ENCODE measurements at regions not wholly inside any gene's neighbourhood (a gene's known extent, or its start where the extent isn't known, plus 50 kb on each side); places are given as distances from the start of the nearest gene placed in this dataset.

DNA sequence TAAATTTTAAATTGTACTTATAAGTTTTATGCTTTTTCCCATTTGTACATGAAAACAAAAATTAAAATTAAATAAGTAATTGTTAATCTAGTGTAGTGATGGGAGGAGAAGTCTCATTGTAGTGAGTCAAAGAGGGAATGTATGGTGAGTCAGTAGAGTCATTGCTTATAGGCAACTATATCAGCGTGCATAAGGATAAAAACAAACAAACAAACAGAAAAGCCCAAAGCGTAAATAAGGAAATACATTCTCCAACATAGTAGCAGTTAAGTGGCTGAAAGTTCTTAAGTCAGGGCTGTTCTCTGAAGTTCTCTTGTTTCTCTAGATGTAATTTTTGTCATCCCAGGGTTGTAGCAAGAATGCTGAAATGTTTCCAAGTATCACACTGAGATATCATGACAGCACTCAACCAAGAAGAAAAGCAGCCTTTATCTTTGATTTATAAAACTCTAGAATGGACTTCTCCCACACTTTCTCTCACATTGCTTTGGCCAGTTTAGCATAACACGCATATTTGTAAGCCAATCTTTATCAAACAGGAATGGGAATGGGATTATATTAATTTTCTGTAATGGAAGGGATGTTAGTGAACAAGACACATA is 184.1 kb upstream of the TP63 start:
- CTCF ChIA-PET: no interaction called here
- POLR2A ChIA-PET: no interaction called here

DNA sequence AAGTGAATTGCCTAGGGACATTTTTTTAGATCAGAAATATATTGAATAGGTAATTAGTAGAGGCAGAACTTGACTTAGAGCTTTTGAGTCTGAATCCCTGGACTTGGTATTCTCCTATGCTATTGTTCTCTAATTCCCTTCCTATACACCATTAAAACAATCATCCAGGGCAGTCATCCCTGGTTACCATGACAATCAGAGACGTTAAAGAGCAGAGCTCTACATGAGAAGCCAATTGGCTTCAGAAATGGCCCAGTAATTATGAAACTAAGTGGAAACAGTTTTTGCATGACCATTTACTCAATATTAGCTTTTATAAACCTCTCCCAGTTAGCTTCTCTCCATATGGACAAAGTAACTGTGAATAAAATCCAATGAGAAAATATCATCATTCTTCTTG is 182.1 kb upstream of the TP63 start:
- POLR2A ChIA-PET: no interaction called here
- CTCF ChIA-PET: no interaction called here

DNA sequence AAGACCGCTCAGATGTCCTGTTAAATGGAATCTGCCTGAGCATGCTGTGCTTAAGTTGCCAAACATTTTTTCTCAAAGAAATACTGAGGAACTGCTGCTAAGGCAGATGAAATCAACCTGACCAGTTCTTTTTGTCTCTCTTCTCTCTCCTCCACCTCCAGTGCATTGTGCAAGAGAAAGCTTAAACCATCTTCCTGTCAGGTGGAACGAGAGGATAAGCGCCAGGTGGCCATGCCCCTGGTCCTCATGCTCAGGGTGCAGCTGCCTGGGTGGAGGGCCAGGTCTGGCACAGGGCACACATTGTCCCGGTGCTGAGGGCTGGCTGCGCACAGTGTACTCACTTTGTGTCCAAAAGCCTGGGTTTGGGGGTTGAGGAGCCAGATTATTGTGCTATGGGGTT is 176.2 kb upstream of the TP63 start:
- CTCF ChIA-PET: no interaction called here
- POLR2A ChIA-PET: no interaction called here

DNA sequence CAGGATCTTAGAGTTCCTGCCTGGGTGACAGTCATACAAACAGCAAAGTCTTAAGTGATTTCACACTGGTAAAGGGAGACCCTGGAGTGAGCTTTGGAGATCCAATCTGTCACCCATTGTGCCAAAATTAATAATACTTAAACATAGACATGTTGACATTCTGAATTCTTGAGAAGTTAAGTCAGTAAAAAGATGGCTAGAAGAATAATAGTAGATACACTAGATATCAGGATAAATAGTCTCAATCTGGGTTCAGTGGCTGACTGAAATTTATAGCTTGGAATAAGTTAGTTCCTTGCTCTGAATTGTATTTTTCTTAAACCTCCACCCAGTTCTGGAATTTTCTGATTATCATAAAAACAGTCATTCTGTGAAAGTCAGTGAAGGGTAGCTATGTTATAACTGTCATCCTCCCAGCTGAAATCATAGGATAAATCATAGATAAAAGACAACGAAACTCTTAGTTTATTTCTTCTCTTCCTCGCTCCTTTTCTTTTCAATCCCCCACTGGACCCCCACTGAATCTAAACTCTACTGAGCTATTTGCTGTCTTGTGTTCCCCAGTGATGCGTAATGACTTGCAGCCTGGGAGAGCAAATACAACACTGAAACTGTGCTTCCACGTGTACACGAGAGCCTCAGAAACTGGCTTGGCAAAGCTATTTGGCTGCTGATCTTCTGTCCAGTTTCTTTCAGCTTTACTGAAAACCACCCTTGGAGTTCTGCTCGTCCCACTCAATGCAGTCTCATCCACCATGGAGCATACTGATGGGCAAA is 175.4 kb upstream of the TP63 start:
- POLR2A ChIA-PET: no interaction called here
- CTCF ChIA-PET: no interaction called here

DNA sequence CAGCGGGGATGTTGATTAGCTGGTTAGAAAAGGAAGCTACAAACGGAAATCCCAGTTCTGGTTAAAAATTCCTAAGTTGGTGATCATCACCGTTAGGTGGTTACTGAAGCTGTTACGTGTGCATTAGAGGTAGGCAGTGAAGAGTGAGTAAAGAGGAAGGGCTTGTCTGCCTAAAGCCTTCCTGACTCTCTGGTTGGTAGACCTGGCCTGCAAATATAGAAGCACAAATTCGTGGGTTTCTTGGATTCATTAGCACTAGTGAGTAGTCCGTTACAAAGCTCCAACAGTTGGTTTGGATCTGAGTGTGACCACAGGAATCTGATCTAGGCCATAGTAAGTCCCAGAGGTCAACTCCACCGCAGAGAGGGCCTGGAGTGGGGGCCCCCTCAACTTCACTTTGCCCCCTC is 174.0 kb upstream of the TP63 start:
- ChIA-PET POLR2A (no interaction called here), CTCF (interaction anchor here (0.6 kb wide), 1 partner anchor 38 kb away, joined by 5 read pairs; no protein-coding TSS in a partner anchor)

DNA sequence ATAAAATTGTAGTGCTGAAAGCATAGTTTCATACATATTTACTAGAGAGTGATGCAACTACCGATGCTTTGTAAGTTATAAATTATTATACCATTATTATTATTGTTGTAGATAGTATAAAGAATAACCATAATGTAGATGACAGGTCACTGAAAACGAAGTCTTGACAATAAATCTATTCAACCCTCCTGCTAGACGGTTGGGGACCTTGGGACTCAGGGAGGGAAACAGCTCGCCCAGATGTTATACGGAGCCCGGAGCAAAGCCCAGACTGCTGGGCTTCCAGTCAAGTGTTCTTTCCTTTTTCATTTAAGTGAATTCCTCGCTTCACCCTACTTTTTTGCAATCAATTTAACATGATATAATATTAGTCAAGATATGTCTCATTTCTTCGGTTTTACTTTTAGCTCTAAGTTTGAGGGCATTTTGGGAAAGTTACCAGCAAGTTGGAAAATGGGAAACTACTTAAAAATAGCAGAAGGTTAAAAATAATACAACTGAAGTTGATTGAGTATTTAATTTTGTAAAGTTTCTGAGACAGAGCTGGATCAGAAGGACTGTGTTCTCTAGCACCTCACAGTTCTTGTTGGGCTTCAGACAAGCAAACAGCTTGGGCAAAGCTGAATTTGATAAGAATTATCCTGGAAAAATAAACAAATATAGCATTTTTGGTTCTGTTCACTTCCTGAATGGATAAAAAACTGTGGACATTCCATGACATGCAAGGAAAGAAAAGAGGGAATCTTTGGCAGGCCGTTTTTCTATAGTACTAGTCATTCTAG is 173.4 kb upstream of the TP63 start:
- POLR2A ChIA-PET: no interaction called here
- CTCF ChIA-PET: no interaction called here

DNA sequence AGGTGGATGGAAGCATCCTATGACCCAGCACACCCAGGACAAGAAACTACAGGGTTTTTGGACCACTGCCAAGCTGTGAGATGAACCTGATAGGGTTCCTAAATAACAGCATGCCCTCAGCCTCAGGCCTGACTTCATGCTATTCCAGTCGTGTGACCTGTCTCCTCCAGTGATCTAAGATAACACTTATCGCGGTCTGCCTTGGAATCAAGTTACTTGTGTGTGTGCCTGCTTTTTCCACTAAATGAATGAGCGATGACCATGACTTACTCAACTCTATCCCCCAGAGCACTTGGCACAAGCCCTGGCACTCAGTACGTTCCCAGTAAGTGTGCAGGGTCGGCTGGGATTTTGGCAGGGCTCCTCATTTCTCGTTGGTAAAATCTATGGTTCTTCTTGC is 172.7 kb upstream of the TP63 start:
- CTCF ChIA-PET: no interaction called here
- POLR2A ChIA-PET: no interaction called here

- ChIA-PET POLR2A (no interaction called here), CTCF (no interaction called here)
These were observed 172.0 kb upstream of the TP63 start for GRCh38 chr3:189459231-189459630.

DNA sequence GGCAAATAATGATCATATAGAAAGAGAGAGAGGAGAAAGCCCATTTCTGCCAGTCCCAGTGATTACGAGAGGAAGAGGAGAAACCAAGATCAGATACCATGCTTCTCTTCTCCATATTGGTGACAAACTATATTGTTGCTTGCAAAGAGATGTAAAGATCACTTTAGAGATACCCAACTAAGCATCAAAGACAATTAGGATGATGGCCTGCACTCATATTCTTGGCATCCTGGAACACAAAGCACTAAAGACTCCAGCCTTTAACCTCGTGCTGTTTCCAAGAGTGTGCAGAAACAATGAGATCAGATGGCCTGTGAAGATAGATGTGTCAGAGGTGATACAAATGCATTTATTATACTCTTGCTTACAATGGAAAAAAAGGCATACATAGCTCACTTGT is 170.7 kb upstream of the TP63 start:
- POLR2A ChIA-PET: no interaction called here

GRCh38 chr3:189464799-189465198 is 166.4 kb upstream of the TP63 start:
- ChIA-PET POLR2A (no interaction called here), CTCF (no interaction called here)

More for the DNA sequence above, 170.7 kb upstream of the TP63 start:
- CTCF ChIA-PET: no interaction called here

DNA sequence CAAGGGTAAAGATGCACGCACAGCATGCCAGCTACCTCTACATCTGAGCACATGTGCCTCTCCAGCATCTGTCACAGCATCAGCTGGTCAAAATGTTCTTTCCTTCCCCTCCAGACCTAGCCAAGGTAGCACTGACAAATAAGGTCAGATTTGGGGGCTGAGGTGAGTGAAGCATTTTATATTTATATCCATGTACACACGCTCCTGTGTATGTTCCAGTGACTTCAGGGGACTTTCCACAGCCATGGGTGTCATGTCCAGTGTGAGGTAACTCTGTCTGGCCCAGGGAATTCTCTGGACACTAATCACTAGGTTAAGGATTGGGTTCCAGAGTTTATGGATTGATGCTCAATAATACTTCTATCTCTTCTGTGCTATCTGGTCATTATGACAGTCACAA is 165.2 kb upstream of the TP63 start:
- ChIA-PET CTCF (no interaction called here), POLR2A (no interaction called here)

DNA sequence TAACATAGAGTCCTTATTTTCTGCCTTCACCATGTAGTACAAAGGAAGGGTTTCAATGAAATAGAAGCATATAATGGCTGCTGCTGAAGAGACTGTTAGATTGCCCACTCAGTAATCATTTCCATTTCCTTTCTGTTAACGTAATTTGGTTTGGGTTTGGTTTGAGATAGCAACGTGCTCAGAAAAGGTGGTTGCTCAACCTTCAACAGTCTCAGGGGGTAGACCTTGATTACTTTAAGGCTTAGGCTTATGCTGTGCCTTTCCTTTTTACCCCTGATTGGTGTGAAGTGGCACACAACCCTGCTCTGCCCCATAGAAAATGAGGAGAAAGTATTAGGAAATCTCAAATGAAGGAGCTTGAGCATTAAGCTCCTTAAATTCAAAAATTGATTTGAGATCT is 163.7 kb upstream of the TP63 start:
- CTCF ChIA-PET: no interaction called here
- POLR2A ChIA-PET: no interaction called here

DNA sequence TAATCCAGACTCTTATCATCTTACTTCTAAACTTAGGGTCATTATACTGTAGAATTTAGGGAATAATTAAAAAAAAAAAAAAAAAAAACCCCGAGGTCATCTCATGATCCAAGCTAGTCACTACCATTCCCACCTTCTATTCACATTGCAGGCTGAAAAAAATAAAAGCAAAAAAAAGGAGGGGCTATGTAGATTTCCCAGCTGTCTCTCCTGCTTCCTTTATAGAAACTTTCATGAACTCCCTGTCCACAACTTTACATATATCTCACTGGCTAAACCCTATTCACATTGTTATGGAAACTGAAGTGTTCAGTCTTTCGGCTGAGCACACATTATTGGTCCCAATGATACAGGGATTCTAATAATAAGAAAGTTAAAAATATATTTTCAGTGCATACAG is 156.2 kb upstream of the TP63 start:
- POLR2A ChIA-PET: no interaction called here

DNA sequence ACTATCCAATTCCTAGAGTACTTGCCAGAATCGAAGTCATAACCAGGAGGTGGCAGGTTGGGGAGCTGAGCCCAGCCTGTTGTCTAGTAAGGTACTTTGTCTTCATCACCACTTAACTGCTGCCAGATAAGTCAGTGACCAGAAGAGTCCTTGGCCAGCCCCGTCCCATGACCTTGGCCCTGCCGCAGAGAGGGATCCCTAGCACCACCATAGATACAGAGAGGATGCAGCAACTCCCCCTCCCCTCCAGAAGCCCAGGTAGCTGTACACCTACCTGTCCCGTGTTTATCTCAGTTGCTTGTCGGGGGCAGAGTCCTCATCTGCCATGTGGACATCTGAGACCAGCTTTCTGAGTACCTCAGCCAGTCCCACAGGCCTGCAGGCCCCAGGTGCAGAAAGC is 153.6 kb upstream of the TP63 start:
- CTCF ChIA-PET: no interaction called here
- POLR2A ChIA-PET: no interaction called here

More for the DNA sequence above, 156.2 kb upstream of the TP63 start:
- CTCF ChIA-PET: interaction anchor here (0.6 kb wide), 1 partner anchor 321 kb away, joined by 3 read pairs; no protein-coding TSS in a partner anchor

- CTCF ChIA-PET: no interaction called here
- POLR2A ChIA-PET: no interaction called here
These were observed 144.6 kb upstream of the TP63 start for GRCh38 chr3:189486556-189486955.

GRCh38 chr3:189488241-189488767 is 142.9 kb upstream of the TP63 start:
- ChIA-PET POLR2A (interaction anchor here (0.5 kb wide), 1 partner anchor 934 kb away, joined by 3 read pairs; no protein-coding TSS in a partner anchor), CTCF (no interaction called here)

DNA sequence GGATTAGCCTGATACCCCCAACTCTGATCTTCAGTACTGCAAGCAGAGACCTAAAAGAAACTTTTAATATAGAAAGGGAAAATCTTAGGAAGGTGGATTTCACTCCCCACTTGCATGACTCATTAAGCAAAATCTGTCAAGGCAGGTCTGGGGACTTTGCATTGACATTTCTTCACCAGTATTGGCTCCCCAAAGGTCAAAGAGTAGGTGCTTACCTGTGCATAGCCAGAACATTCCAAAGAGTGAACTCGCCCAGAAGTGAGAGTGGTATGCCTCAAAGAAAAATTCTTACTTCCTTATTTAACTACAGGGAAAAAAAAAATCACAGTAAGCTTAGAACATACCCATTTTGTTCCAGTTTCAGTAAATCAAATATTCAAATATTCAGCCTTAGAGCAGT is 140.9 kb upstream of the TP63 start:
- CTCF ChIA-PET: no interaction called here
- POLR2A ChIA-PET: no interaction called here

GRCh38 chr3:189490749-189491148 is 140.4 kb upstream of the TP63 start:
- ChIA-PET CTCF (no interaction called here), POLR2A (no interaction called here)

- ChIA-PET POLR2A (no interaction called here), CTCF (no interaction called here)
These were observed 139.4 kb upstream of the TP63 start for GRCh38 chr3:189491831-189492230.

GRCh38 chr3:189493271-189493670 is 137.9 kb upstream of the TP63 start:
- CTCF ChIA-PET: no interaction called here
- POLR2A ChIA-PET: no interaction called here

GRCh38 chr3:189494632-189495031 is 136.6 kb upstream of the TP63 start:
- POLR2A ChIA-PET: no interaction called here
- CTCF ChIA-PET: no interaction called here
